Mesenteric fat pad (tissue), 1 donor: ENCODE measurements at regions not wholly inside any gene's neighbourhood (a gene's known extent, or its start where the extent isn't known, plus 50 kb on each side); places are given as distances from the start of the nearest gene placed in this dataset.

Experiments
- DNase-seq: peaks from one replicate; pipeline ENCODE4 v3.0.0-alpha.2; 2020; ENCODE audit warnings: low spot score
- donor health status: DM: yes; HTN: yes; CAD: no.

GRCh38 chr13:90105849-90106496, 1241.5 kb upstream of the MIR17HG start:
- no peak for DNase-seq

DNA sequence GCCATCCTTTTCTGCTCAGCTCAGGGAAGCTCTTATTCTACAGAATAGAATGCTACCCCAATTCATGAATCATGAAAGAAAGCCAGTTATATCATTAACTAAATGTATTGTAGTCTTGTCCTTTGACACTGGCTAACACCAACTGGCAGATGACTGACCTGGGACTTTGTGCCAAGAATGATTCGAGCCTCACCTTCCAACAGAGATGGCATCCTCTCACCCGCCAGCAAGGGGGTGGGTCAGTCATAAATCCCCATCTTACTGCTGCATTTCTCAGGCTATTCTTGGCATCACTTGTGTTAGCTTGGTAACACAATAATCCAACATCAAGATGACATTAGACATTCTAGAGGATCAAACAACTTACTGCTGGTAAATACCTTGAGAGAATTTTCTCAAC, 1239.8 kb upstream of the MIR17HG start:
- DNase-seq, result no peak

GRCh38 chr13:90108547-90108946, 1238.9 kb upstream of the MIR17HG start:
- no peak for DNase-seq

DNA sequence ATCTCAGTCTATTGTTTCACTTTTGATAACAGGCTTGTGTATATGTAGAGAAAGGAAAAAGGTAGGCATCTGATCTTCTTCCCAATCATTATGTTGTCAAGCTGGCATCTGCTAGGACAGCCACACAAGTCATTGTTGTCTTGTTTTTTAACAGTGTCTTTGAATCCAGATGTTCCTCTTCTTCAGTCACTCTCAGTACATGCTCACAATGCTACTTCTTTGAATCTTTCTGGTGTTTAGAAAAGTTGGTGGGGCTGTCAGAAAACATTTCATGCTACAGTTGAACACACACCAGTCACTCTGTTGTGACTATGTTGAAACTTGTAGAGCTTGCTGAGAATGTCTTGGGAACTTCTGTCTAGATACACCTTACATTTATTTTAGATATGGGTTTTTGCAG, 1231.4 kb upstream of the MIR17HG start:
- no peak for DNase-seq

DNA sequence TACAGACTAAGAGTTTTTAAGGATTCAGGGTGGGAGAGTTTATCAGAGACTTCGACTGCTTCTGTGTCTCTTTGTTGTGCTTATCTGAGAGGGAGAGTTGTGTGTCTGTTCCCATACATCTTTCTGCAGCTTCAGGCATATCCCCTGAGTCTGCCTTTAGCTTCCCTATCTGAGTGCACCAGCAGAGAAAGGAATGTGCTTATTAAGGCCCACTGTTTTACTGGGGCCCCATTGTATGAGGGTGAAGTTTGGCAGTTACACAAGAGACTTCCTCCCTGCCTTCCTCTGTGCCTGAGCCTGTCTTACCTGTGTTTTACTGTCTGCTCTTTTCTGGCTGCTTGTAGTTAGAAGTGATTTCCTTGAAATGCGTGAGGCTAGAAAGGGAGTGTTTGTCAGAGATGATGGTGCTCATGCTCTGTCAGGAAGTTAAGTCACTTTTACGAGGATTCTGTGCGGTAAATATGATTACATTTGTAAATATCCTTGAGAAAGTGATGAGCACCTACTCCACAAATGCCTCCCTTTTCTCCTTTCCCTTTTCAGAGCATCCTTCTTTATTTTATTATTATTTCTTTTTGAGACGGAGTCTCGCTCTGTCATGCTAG, 1228.9 kb upstream of the MIR17HG start:
- DNase-seq, result no peak

DNA sequence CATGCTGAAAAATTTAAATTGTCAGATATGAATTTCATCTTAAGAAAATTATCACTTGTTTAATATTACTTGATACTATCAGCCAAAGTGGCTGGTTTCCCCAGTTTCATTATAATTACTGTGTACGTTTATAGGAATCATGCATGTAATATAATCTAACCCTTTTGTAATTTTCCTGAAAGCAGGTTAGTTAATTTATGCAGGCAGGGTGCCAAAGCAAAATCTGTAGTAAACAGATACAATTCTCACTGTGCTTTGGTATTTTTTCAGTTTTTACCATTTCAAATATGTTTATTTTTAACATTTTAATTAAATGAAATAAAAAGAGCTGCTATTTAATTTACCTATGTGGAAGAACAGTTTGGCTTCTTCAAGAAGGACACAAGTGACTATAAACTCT, 1227.5 kb upstream of the MIR17HG start:
- DNase-seq, result no peak

GRCh38 chr13:90121784-90122183, 1225.7 kb upstream of the MIR17HG start:
- no peak for DNase-seq

DNA sequence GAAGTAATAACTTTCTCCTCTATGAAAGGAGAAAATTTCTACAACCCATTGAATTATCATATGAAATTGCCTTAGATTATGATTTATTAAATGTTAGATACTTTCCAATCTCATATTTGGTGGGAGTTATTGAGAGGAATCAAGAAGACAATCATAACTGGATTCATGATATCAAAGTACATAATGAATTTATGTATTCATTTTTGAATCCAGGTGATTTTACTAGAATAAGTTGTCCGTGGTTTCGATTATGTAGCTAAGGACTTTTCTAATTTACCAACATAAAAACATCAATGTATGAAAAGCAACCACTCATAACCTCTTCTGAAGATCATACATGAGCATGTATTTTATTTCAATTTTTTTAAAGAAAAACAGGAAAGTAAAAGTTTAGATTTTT, 1225.0 kb upstream of the MIR17HG start:
- DNase-seq, result no peak

DNA sequence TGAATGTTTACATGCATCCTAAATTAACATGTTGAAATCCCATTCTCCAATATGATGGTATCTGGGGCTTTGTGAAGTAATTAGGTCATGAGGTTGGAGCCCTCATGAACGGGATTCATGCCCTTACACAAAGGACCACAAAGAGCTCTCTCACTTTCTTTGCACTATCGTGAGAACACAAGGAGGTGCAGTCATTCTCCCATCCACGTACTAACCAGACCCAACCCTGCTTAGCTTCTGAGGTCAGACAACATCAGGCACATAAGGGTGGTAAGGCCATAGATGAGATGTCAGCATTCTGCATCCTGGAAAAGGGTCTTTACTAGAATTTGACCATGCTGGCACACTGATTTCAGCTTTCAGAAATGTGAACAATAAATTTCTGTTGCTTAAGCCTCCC, 1211.9 kb upstream of the MIR17HG start:
- no peak for DNase-seq

DNA sequence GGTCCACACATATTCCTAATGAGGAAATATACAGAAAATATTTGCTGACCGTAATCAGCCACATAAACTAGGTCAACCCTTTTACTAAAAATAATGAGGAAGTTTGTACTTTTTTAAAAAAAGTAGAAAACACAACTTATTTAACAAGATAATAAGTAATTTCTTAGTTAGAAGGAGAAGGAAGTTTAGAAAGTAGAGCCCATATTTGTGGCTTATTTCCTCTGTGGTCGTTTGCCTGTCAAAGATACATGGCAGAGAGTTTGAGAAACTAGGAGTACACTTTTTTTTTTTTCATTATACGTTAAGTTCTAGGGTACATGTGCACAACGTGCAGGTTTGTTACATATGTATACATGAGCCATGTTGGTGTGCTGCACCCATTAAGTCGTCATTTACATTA, 1205.2 kb upstream of the MIR17HG start:
- DNase-seq, result no peak

DNA sequence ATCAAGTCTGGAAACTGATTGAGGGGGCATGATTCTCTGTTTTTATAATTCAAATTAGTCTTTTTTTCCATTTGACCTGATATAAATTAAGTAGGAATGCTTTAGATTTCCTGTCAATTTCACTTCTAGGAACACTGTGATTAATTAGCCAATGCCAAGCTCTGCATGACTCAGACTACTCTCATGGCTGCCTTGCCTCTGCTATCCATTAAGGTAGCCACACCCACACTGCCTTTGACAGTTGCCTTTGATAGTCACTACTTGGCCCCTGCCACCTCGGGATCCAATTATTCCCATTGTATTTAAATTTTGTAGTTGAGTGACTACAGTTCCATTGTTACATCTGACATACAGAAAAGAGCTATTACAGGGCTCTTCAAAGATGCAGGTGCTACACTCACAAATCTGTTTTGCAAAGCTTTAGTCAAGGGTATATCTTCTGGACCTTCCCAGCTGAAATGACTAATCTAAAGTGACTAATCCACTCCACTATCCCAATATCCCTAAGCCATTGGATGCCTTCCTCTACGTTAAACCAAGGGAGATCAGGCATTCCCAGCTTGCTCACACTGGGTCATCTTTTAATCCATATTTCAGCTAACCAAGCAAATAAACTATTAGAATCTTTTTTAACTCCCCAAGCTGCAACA, 1193.1 kb upstream of the MIR17HG start:
- no peak for DNase-seq

- no peak for DNase-seq
Measured at GRCh38 chr13:90156390-90156789, 1191.1 kb upstream of the MIR17HG start.

DNA sequence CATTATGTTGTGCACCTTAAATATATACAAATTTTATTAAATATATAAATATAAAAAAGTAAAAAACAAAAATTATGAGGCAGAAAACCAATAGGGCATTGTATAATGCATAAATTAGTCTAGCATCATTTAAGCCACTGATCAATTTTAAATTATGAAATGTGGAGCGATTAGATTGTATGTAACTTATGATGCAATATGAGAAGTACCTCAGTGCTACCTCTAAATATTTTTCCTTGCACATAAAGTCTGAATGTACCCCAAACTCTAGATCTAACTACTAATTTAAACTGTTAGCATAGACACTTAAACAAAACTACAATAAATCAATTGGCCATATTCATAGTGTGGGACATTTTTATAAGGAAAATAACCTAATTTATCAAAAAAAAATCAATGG, 1178.5 kb upstream of the MIR17HG start:
- no peak for DNase-seq

GRCh38 chr13:90170208-90170607, 1177.3 kb upstream of the MIR17HG start:
- DNase-seq, result no peak

DNA sequence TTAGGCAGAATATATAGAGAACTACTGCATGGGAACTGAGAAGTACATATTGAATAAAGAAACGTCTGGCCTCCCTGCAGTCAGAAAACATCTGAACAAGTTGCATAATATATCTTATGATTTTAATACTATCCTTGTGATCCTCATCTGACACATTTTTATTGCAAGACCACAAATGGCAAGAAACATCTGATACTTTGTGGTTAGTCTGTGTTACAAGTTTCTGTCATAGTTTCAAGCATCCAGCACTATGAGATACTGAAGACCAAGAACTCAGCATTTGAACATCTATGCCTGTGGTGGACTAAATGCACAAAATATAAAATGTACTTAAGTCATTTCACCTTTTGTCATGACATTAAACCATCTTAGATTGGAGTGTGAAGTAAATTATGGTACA, 1175.8 kb upstream of the MIR17HG start:
- no peak for DNase-seq

DNA sequence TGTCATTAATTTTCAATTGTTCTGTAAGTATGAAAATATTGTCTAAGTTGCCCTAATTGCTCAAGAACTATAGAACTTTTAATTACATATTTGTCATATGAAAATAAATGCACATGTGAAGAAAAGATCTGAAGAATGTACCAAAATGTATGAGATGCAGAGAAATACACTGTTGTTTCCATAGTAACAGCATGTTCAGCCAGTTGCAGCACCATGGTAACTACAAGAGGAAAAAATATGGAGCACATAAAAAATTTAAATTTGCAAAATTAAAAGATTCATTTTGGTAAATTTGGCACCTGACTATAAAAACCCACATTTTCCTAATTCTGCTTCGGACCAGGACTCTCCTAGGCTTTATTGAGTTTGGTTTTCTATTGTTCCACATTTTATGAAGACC, 1170.0 kb upstream of the MIR17HG start:
- DNase-seq, result no peak

DNA sequence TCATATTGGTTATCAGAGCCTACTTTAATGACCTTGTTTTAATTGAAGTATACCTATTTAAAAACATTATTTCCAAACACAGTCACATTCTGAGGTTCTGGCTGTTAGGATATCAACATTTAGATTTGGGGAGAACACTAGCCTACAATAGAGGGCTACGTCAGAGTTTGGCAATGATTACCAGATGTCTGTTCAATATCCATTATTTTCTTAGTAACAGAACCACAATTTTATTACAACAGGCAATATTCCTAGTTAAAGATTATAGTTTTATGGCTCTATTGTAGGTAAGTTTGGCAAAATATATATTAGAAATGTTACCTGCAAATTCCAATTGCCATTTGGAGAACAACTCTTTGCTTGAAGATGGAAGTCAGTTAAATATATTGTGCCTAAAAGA, 1163.1 kb upstream of the MIR17HG start:
- no peak for DNase-seq

GRCh38 chr13:90185734-90186133, 1161.8 kb upstream of the MIR17HG start:
- DNase-seq, result no peak

DNA sequence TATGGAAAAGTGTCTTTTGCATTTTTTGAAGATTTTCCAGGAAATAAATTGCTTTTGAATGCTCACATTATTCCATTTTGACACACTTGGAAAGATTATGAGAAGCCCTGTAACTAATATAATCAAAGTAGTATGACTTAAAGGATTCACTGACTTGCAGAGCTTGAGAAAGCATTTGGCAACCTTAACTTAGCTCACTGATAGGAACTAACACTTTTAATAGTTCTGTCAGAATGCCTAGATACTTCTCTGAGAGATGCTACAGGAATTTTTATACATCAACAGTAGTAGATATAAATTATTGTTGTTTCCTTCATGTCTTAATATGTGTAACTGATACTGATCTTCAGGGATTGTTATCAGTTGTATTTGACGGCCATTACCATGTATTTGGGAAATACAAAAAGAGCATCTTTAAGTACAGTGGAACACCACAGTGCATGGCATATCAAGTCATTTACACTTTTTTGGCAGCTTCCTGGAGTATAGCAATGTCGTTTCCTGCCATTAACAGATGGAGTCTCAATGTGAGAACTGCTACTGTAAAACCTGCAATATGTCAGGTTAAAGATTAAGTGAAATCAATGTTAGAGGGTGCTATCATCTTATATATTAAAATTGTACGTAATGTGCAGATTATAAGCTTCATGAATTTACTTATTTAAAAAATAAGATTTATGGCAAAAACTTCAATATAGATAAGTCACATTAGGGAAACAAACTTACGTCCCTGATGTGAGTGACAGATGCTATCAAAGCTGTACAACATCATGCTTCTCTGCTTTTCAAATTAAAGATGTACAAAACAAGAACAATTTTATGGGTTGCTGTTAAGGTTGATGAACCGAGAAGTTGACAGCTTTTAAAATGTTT, 1159.8 kb upstream of the MIR17HG start:
- DNase-seq, result no peak

DNA sequence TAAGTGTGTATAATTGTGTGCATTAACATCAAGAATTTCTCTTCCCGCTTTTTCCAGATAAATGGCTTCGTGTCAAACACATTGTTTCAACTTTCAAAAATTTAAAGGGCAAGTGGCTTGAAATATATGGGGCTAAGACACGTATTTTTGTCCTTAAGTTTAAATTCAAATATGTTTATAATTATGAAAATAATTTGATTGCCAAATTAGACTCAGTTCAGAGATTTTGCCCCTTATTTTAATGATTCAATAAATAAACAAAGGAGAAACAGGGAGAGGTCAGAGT, 1159.2 kb upstream of the MIR17HG start:
- DNase-seq, result no peak

DNA sequence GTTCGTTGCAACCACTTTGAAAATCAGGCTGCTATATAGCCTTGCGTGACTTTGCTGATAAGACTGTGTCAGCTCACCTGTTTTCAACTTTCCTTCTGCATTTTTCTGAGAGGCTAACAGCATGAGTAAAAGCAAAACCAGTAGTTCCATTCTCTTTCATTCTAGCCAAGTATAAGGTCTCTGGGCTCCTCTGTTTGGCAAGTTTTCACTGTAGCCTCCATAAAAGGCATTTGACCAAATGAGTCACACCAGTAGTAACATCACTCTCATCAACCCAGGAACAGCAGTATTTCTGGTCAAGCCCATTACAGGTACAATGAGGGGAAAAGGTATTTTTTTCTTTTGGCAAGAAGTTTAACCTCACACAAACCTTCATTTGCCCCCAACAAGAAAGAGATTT, 1149.8 kb upstream of the MIR17HG start:
- DNase-seq, result no peak

DNA sequence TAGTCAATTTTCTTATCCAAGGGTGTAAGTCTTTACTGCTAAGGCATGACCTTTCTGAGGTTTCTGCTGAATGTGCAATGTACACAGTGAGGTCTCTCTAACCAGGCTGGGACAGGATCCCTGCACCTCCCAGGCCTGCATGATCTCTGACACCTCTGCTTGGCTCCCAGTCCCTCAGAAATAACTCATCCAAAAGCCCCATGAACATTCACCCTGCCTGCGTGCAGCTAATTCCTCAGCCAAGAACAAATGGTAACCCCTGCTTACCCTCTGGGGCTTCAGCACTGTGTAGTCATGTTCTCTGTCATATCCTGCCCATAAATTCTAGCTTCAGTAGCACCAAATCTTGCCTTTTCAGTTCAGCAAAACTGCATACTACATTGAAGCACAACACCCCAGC, 1146.3 kb upstream of the MIR17HG start:
- no peak for DNase-seq
